Activated CD8-positive, alpha-beta memory T cell treated with anti-CD3 and anti-CD28 coated beads, Interleukin-2, amount 10 ng/mL, durations not matched to agents 7 days and 5 days (primary cell): ENCODE measurements at regions not wholly inside any gene's neighbourhood (a gene's known extent, or its start where the extent isn't known, plus 50 kb on each side); places are given as distances from the start of the nearest gene placed in this dataset.
"Not testable (repeated sequence)": the region's sequence is repeated elsewhere in the genome, so short reads cannot be mapped to it uniquely, and the experiment has no call there.

Experiments
- ATAC-seq: fragments of 150-1000 bp; cut with Tn5 transposase; one replicate; pipeline ENCODE4 v1.10.0; 2021; ENCODE audit warnings: moderate library complexity
- CTCF ChIA-PET: fragments of 350-600 bp; sonication (Branson Sonifier 250); formaldehyde crosslinking; loops from one replicate; lab custom pipeline; 2021; ENCODE audit warnings: antibody characterized with exemption; lab: Charles Lee
- DNase-seq: peaks from one replicate; pipeline ENCODE4 v3.0.0-alpha.2; 2020
- H3K27ac Mint-ChIP-seq: one replicate; pipeline ENCODE4 v1.8.0; 2021; ENCODE audit warnings: mild to moderate bottlenecking, mixed read lengths
- H3K27me3 Mint-ChIP-seq: one replicate; pipeline ENCODE4 v1.8.0; 2021; ENCODE audit warnings: mixed read lengths
- H3K36me3 Mint-ChIP-seq: one replicate; pipeline ENCODE4 v1.8.0; 2021; ENCODE audit warnings: mild to moderate bottlenecking, mixed read lengths
- H3K4me1 Mint-ChIP-seq: one replicate; pipeline ENCODE4 v1.8.0; 2021; ENCODE audit warnings: mixed read lengths
- H3K4me3 Mint-ChIP-seq: one replicate; pipeline ENCODE4 v1.8.0; 2021; ENCODE audit warnings: mild to moderate bottlenecking, moderate library complexity, mixed read lengths
- H3K9me3 Mint-ChIP-seq: one replicate; pipeline ENCODE4 v1.8.0; 2022; ENCODE audit warnings: low read depth, mixed read lengths

GRCh38 chr16:7278636-7279035 is 54.0 kb upstream of the RBFOX1 start:
- CTCF ChIA-PET: no interaction called here
- no peak overlapping the region for H3K27ac Mint-ChIP-seq
- H3K9me3 Mint-ChIP-seq: peaks cover 20% of the 10 kb centered on the region
- H3K4me1 Mint-ChIP-seq: no peaks in the 10 kb centered on the region
- ATAC-seq (no peak), DNase-seq (no peak)
- no peaks in the 10 kb centered on the region for H3K36me3 Mint-ChIP-seq
- H3K4me3 Mint-ChIP-seq: no peak overlapping the region
- H3K27me3 Mint-ChIP-seq: no peaks in the 10 kb centered on the region

- Mint-ChIP-seq H3K4me3 (no peak overlapping the region), H3K27ac (no peak overlapping the region), H3K4me1 (no peaks in the 10 kb centered on the region), H3K36me3 (no peaks in the 10 kb centered on the region), H3K27me3 (no peaks in the 10 kb centered on the region), H3K9me3 (peaks cover 11% of the 10 kb centered on the region)
- ATAC-seq (no peak), DNase-seq (no peak)
- CTCF ChIA-PET: no interaction called here
These were observed 60.0 kb upstream of the RBFOX1 start for GRCh38 chr16:7272567-7273158.

GRCh38 chr16:7271486-7271885 is 61.2 kb upstream of the RBFOX1 start:
- Mint-ChIP-seq H3K4me1 (no peaks in the 10 kb centered on the region), H3K9me3 (peaks cover 15% of the 10 kb centered on the region), H3K27me3 (no peaks in the 10 kb centered on the region), H3K27ac (no peak overlapping the region), H3K4me3 (no peak overlapping the region), H3K36me3 (no peaks in the 10 kb centered on the region)
- DNase-seq: no peak
- ATAC-seq: no peak
- CTCF ChIA-PET: no interaction called here

- Mint-ChIP-seq H3K4me3 (no peak overlapping the region), H3K36me3 (no peaks in the 10 kb centered on the region), H3K27me3 (no peaks in the 10 kb centered on the region), H3K4me1 (no peaks in the 10 kb centered on the region), H3K9me3 (peaks cover 16% of the 10 kb centered on the region), H3K27ac (no peak overlapping the region)
- DNase-seq (no peak), ATAC-seq (no peak)
- CTCF ChIA-PET: no interaction called here
These were observed 61.8 kb upstream of the RBFOX1 start for GRCh38 chr16:7270823-7271222.

- Mint-ChIP-seq H3K36me3 (no peaks in the 10 kb centered on the region), H3K9me3 (peaks cover 12% of the 10 kb centered on the region), H3K27ac (no peak overlapping the region), H3K4me3 (no peak overlapping the region), H3K4me1 (no peaks in the 10 kb centered on the region), H3K27me3 (no peaks in the 10 kb centered on the region)
- ATAC-seq: no peak
- DNase-seq: no peak
- CTCF ChIA-PET: no interaction called here
These were observed 62.6 kb upstream of the RBFOX1 start for GRCh38 chr16:7270006-7270405.

DNA sequence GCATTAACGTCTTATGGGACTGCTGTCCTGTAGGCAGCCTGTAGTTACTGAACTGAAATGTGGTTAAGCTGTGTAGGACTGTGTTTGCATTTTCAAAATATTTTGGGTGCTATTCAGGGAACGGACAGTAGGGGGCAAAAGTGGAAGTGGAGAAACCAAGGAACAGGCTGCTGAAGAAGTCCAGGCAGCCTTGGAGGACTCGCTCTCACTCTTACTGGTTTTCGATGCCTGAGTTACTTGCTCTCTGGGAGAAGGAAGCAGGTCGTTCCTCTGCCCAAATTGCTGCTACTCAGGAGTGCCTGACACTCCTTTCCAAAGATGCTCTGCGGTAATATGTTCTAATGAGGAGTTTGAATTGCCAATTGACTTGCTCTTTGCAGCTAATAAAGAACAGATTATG is 64.5 kb upstream of the RBFOX1 start:
- Mint-ChIP-seq H3K4me1 (no peaks in the 10 kb centered on the region), H3K27me3 (no peaks in the 10 kb centered on the region), H3K27ac (no peak overlapping the region), H3K9me3 (peaks cover 8% of the 10 kb centered on the region), H3K36me3 (no peaks in the 10 kb centered on the region), H3K4me3 (no peak overlapping the region)
- DNase-seq: no peak
- CTCF ChIA-PET: no interaction called here
- no peak for ATAC-seq

GRCh38 chr16:7257016-7257415 is 75.6 kb upstream of the RBFOX1 start:
- Mint-ChIP-seq H3K4me3 (no peak overlapping the region), H3K27me3 (no peaks in the 10 kb centered on the region), H3K4me1 (no peaks in the 10 kb centered on the region), H3K27ac (no peak overlapping the region), H3K9me3 (peaks cover 22% of the 10 kb centered on the region), H3K36me3 (no peaks in the 10 kb centered on the region)
- no peak for ATAC-seq
- DNase-seq: no peak
- CTCF ChIA-PET: no interaction called here

- H3K27me3 Mint-ChIP-seq: no peaks in the 10 kb centered on the region
- H3K36me3 Mint-ChIP-seq: no peaks in the 10 kb centered on the region
- no peak overlapping the region for H3K27ac Mint-ChIP-seq
- H3K4me1 Mint-ChIP-seq: no peaks in the 10 kb centered on the region
- no peak for ATAC-seq
- peaks cover 13% of the 10 kb centered on the region for H3K9me3 Mint-ChIP-seq
- no peak for DNase-seq
- no peak overlapping the region for H3K4me3 Mint-ChIP-seq
- CTCF ChIA-PET: no interaction called here
These were observed 86.1 kb upstream of the RBFOX1 start for GRCh38 chr16:7246578-7246977.

DNA sequence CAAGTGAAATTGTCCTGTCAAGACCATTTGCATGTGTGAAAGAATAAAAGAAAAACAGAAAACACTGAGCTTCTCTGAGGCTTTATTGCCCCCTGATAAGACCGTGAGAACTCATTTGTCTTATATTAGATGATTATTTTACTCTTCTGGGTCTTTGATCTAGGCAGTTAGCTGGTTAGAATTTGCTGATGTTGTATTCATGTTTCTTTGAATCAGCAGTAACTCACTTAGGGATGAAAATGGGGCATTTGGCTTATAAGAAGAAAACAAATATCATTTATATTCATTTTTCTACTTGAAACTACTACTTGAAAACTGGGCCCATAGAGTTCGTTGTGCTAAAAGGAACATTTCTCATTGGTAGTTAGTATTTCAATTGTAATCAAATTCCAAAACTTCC is 93.1 kb upstream of the RBFOX1 start:
- H3K4me1 Mint-ChIP-seq: no peaks in the 10 kb centered on the region
- no peak overlapping the region for H3K27ac Mint-ChIP-seq
- CTCF ChIA-PET: no interaction called here

DNA sequence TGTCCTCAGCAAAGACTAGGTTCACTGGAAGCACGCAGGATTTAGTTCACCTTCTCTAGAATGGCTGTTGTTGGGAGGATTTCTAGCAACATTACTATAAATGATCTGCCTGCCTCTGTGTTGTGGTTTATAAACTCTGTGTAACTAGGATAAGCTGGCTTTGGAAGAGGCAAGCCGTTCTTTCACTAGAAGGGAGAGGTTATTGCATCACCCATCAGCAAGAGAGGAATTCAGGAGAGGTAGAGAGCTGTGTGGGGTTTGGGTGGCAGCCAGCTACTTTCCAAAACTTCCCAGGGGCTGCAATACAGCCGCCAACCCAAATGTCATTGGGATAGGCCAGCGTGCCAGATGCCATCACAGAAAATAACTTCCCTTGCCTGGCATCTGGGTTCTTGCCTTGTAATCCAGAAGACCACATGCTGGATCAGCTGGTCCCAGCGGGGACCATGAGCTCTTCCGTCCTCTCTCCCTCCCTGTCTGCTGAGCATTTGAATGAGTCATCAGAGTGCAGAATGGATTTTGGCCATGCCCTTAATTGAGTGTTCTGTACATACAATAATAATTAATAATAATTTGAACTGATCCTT is 95.7 kb upstream of the RBFOX1 start:
- CTCF ChIA-PET: no interaction called here

More for the DNA sequence above, 93.1 kb upstream of the RBFOX1 start:
- DNase-seq: no peak
- Mint-ChIP-seq H3K36me3 (no peaks in the 10 kb centered on the region), H3K4me3 (no peak overlapping the region), H3K27me3 (no peaks in the 10 kb centered on the region), H3K9me3 (peaks cover 21% of the 10 kb centered on the region)
- no peak for ATAC-seq

GRCh38 chr16:7233975-7234374 is 98.7 kb upstream of the RBFOX1 start:
- no peak overlapping the region for H3K4me3 Mint-ChIP-seq
- no peak overlapping the region for H3K27ac Mint-ChIP-seq
- ATAC-seq: no peak
- CTCF ChIA-PET: no interaction called here
- H3K4me1 Mint-ChIP-seq: no peaks in the 10 kb centered on the region
- H3K36me3 Mint-ChIP-seq: no peaks in the 10 kb centered on the region
- H3K27me3 Mint-ChIP-seq: no peaks in the 10 kb centered on the region
- DNase-seq: no peak
- peaks cover 22% of the 10 kb centered on the region for H3K9me3 Mint-ChIP-seq

More for the DNA sequence above, 95.7 kb upstream of the RBFOX1 start:
- no peaks in the 10 kb centered on the region for H3K27me3 Mint-ChIP-seq
- ATAC-seq (no peak), DNase-seq (no peak)
- no peaks in the 10 kb centered on the region for H3K4me1 Mint-ChIP-seq
- H3K36me3 Mint-ChIP-seq: no peaks in the 10 kb centered on the region
- H3K27ac Mint-ChIP-seq: no peak overlapping the region
- H3K4me3 Mint-ChIP-seq: no peak overlapping the region
- H3K9me3 Mint-ChIP-seq: peaks cover 26% of the 10 kb centered on the region

- no peak for DNase-seq
- peaks cover 26% of the 10 kb centered on the region for H3K9me3 Mint-ChIP-seq
- H3K27ac Mint-ChIP-seq: no peak overlapping the region
- no peak overlapping the region for H3K4me3 Mint-ChIP-seq
- H3K4me1 Mint-ChIP-seq: no peaks in the 10 kb centered on the region
- no peaks in the 10 kb centered on the region for H3K36me3 Mint-ChIP-seq
- CTCF ChIA-PET: no interaction called here
- ATAC-seq: no peak
- H3K27me3 Mint-ChIP-seq: no peaks in the 10 kb centered on the region
These were observed 100.9 kb upstream of the RBFOX1 start for GRCh38 chr16:7231762-7232161.

DNA sequence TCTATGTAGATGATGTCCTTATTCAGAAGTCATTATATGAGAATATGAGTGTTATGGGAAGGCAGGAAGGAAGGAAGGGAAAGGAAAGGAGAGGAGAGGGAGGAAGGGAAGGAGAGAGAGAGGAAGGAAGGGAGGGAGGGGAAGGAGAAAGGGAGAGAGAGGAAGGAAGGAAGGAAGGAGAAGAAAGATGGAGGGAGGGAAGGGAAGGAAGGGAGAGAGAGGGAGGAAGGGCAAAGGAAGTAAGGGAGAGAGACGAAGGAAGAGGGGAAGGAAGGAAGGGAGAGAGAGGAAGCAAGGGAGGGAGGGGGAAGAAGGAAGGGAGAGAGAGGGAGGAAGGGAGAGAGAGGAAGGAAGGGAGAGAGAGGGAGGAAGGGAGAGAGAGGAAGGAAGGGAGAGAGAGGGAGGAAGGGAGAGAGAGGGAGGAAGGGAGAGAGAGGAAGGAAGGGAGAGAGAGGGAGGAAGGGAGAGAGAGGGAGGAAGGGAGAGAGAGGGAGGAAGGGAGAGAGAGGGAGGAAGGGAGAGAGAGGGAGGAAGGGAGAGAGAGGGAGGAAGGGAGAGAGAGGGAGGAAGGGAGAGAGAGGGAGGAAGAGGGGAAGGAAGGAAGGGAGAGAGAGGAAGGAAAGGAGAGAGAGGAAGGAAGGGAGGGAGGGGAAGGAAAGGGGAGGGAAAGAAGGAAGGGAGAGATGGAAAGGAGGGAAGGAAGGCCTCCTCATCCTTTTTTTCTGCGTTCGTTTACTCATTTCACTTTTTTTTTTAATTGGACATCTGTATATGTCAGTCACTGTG is 103.0 kb upstream of the RBFOX1 start:
- peaks cover 26% of the 10 kb centered on the region for H3K9me3 Mint-ChIP-seq
- H3K27ac Mint-ChIP-seq, DNase-seq, H3K4me1 Mint-ChIP-seq, H3K27me3 Mint-ChIP-seq, H3K4me3 Mint-ChIP-seq, CTCF ChIA-PET, H3K36me3 Mint-ChIP-seq, ATAC-seq: not testable (repeated sequence)

DNA sequence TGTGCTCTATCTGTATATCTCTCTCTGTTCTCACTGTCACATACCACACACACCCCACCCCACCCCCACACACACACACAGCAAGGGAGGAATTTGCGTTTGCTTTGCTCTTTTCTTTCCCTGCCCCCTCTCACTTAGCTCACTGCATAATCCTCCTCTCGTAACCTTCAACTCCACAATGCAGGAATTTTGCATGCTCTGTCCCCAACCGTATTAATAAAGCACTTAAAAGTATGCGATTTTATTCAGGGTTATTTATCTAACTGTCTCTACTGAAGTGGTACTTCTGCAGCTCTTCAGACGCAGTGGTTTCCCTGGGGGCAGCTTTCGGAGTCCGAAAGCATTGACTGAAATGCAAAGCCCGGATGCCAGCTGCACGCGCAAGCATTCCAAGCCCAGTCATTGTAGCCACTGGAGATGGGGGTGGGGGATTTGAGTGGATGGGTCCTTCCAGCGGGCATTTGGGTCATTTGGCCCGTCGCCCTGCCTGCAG is 105.4 kb upstream of the RBFOX1 start:
- Mint-ChIP-seq H3K4me1 (no peaks in the 10 kb centered on the region), H3K9me3 (peaks cover 17% of the 10 kb centered on the region), H3K27ac (no peak overlapping the region), H3K27me3 (no peaks in the 10 kb centered on the region), H3K4me3 (no peak overlapping the region), H3K36me3 (no peaks in the 10 kb centered on the region)
- DNase-seq: no peak
- CTCF ChIA-PET: no interaction called here
- no peak for ATAC-seq
